Ishikawa (cell line): ENCODE measurements at regions not wholly inside any gene's neighbourhood (a gene's known extent, or its start where the extent isn't known, plus 50 kb on each side); places are given as distances from the start of the nearest gene placed in this dataset.

ENCODE experiments used
- CEBPB ChIP-seq: IDR thresholded peaks from 2 replicates; pipeline ENCODE4 v1.6.1; 2012
- CREB1 ChIP-seq: IDR thresholded peaks from 2 replicates; pipeline ENCODE4 v1.6.1; 2012; ENCODE audit warnings: low read depth
- EGR1 ChIP-seq: IDR thresholded peaks from 2 replicates; pipeline ENCODE4 v1.6.1; 2012
- EP300 ChIP-seq: IDR thresholded peaks from 2 replicates; pipeline ENCODE4 v1.6.1; 2012; ENCODE audit warnings: borderline replicate concordance
- FOXM1 ChIP-seq: IDR thresholded peaks from 2 replicates; pipeline ENCODE4 v1.6.1; 2012; ENCODE audit warnings: low read depth, borderline replicate concordance
- MAX ChIP-seq: IDR thresholded peaks from 2 replicates; pipeline ENCODE4 v1.6.1; 2012
- NFIC ChIP-seq: IDR thresholded peaks from 2 replicates; pipeline ENCODE4 v1.6.1; 2012
- RAD21 ChIP-seq: IDR thresholded peaks from 2 replicates; pipeline ENCODE4 v1.6.1; 2012; ENCODE audit warnings: low read depth
- TAF1 ChIP-seq: IDR thresholded peaks from 2 replicates; pipeline ENCODE4 v1.6.1; 2012; ENCODE audit warnings: low read depth, mild to moderate bottlenecking
- TCF12 ChIP-seq: IDR thresholded peaks from 2 replicates; pipeline ENCODE4 v1.6.1; 2012; ENCODE audit warnings: low read depth
- TEAD4 ChIP-seq: IDR thresholded peaks from 2 replicates; pipeline ENCODE4 v1.6.1; 2012
- USF1 ChIP-seq: IDR thresholded peaks from 2 replicates; pipeline ENCODE4 v1.6.1; 2012
- YY1 ChIP-seq: IDR thresholded peaks from 2 replicates; pipeline ENCODE4 v1.6.1; 2012; ENCODE audit warnings: low read depth
- ZBTB7A ChIP-seq: IDR thresholded peaks from 2 replicates; pipeline ENCODE4 v1.6.1; 2012; ENCODE audit warnings: low read depth
- TF ChIP-seq, protein P1 (sequence below): IDR thresholded peaks from 2 replicates; pipeline ENCODE4 v1.6.1; 2012; ENCODE audit warnings: low read depth, mild to moderate bottlenecking

- TF ChIP-seq NFIC (no peak), USF1 (no peak), TCF12 (no peak), CREB1 (no peak), ZBTB7A (no peak), TAF1 (no peak), YY1 (no peak), FOXM1 (no peak), MAX (no peak), EP300 (no peak), TEAD4 (no peak), RAD21 (no peak), CEBPB (no peak), EGR1 (no peak)
- TF ChIP-seq, protein P1, sequence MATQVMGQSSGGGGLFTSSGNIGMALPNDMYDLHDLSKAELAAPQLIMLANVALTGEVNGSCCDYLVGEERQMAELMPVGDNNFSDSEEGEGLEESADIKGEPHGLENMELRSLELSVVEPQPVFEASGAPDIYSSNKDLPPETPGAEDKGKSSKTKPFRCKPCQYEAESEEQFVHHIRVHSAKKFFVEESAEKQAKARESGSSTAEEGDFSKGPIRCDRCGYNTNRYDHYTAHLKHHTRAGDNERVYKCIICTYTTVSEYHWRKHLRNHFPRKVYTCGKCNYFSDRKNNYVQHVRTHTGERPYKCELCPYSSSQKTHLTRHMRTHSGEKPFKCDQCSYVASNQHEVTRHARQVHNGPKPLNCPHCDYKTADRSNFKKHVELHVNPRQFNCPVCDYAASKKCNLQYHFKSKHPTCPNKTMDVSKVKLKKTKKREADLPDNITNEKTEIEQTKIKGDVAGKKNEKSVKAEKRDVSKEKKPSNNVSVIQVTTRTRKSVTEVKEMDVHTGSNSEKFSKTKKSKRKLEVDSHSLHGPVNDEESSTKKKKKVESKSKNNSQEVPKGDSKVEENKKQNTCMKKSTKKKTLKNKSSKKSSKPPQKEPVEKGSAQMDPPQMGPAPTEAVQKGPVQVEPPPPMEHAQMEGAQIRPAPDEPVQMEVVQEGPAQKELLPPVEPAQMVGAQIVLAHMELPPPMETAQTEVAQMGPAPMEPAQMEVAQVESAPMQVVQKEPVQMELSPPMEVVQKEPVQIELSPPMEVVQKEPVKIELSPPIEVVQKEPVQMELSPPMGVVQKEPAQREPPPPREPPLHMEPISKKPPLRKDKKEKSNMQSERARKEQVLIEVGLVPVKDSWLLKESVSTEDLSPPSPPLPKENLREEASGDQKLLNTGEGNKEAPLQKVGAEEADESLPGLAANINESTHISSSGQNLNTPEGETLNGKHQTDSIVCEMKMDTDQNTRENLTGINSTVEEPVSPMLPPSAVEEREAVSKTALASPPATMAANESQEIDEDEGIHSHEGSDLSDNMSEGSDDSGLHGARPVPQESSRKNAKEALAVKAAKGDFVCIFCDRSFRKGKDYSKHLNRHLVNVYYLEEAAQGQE: no peak
Observed at GRCh38 chr9:135173066-135173465, 85.6 kb downstream of the OLFM1 start.

- no peak for TF ChIP-seq RAD21
- no peak for TF ChIP-seq CEBPB
- no peak for TF ChIP-seq TAF1
Observed at GRCh38 chr9:135174248-135174647, 86.8 kb downstream of the OLFM1 start.

DNA sequence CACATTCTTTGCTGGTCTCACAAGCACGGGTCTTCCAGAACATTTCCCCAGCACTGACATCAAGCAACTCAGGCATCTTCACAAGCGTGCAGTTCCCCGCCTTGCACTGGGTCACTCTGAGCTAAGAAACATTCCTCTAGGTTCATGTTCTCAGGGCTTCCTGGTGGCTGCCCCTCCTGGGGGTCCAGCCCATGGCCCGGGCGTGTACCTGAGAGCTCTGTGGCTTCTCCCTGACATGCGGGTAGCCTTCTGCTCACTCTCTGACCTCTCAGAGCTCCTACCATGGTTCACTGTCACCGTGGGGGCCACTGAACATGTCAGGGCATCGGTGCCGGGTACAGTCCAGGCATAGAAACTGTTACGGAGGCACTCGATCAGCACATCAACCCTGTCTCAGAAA is 87.5 kb downstream of the OLFM1 start:
- no peak for TF ChIP-seq TAF1

DNA sequence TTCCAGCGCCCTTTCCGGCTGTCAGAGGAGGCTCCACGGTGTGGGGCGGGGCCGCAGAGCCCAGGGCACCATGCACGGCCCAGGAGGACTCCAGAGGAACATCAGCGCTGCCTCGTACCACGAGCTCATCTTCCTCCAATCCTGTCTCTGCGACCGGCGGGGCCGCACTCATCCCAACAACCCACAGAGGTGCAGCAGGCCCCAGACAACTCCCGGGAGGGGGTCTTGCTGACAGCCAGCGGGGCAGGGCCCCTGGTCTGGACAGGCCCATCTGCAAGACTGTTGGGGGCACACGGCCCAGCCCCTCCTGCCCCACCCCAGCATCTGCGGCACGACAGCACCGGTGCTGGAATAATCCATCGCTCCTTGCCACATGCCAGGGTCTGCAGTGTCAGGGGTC is 88.8 kb downstream of the OLFM1 start:
- TF ChIP-seq CREB1: no peak
- no peak for TF ChIP-seq CEBPB
- TF ChIP-seq MAX: no peak
- no peak for TF ChIP-seq YY1
- no peak for TF ChIP-seq RAD21
- TF ChIP-seq TCF12: no peak
- TF ChIP-seq, protein P1: no peak
- no peak for TF ChIP-seq ZBTB7A
- no peak for TF ChIP-seq USF1
- TF ChIP-seq TEAD4: no peak
- TF ChIP-seq TAF1: no peak
- TF ChIP-seq FOXM1: no peak
- TF ChIP-seq EP300: no peak
- TF ChIP-seq NFIC: no peak
- TF ChIP-seq EGR1: no peak

DNA sequence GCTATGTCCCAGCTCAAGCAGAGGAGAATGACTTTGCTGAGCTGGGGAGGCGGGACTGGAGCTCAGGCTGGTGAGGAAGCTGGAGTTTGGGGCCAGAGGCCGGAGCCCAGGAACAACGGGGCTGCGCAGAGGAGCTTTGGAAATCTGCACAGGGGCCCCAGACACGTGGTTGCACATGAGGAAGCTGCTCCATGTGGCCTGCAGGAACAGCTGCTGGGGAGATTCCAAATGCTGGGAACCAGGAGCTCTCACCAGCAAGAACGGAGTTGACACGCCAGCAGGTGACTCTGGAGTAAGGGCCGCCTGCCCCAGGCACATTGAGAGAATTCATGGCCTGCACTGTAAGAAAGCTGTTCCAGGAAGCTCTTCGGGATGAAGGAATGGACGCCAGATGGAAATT is 91.0 kb downstream of the OLFM1 start:
- no peak for TF ChIP-seq ZBTB7A
- no peak for TF ChIP-seq TEAD4
- no peak for TF ChIP-seq YY1
- TF ChIP-seq EGR1: no peak
- TF ChIP-seq, protein P1: no peak
- TF ChIP-seq RAD21: no peak
- TF ChIP-seq NFIC: no peak
- TF ChIP-seq TAF1: no peak
- no peak for TF ChIP-seq MAX
- TF ChIP-seq EP300: no peak
- TF ChIP-seq TCF12: no peak
- TF ChIP-seq FOXM1: no peak
- no peak for TF ChIP-seq USF1
- no peak for TF ChIP-seq CEBPB
- TF ChIP-seq CREB1: no peak
